GM21717 (cell line): ENCODE measurements at regions not wholly inside any gene's neighbourhood (a gene's known extent, or its start where the extent isn't known, plus 50 kb on each side); places are given as distances from the start of the nearest gene placed in this dataset.
A peak's percentile ranks its signal among the peaks of the same experiment; 100 is the strongest.
"Not testable (repeated sequence)": the region's sequence is repeated elsewhere in the genome, so short reads cannot be mapped to it uniquely, and the experiment has no call there.

Experiments used
- ATAC-seq: cut with Tn5 transposase; IDR thresholded peaks from one replicate; pipeline ENCODE4 v1.9.1; 2021; ENCODE audit warnings: mild to moderate bottlenecking, moderate library complexity; ENCODE audit not compliant: unreplicated experiment

DNA sequence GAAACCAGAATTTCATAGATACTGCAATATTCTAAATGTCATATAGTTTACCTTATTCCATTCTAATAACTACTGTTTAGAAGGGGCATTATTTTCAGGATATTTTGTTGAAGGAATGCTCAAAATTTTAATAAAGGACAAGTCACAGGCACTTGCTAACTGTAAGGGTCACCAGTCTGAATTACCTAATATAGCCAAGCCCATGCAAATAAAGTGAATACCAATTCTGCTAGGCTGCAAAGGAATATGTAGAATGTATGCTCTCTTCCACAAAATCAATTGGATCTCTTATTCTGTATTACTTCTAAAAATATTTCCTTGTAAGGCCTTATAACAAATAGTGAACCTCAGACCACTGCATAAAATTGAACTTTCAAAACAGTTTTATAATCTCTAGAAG is 52.3 kb upstream of the FAT4 start:
- no peak for ATAC-seq

DNA sequence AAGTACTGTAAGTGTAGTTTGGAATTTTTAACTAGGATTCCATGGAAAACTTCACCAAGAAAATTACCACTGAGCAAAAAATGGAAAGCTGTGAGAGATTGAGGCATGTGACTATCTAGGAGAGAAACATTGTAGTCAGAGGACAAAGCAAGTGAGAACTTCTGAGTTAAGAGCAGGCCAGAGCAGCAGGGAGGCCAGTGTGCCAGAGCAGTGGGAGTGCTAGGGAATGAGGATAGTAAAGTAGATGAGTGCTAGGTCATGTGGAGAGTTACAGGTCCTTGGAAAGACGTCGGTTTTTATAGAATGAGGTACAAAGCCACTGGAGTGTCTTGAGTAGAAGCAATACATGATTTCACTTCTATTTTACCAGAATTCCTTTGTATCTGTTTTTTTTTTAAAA is 52.7 kb upstream of the FAT4 start:
- no peak for ATAC-seq

DNA sequence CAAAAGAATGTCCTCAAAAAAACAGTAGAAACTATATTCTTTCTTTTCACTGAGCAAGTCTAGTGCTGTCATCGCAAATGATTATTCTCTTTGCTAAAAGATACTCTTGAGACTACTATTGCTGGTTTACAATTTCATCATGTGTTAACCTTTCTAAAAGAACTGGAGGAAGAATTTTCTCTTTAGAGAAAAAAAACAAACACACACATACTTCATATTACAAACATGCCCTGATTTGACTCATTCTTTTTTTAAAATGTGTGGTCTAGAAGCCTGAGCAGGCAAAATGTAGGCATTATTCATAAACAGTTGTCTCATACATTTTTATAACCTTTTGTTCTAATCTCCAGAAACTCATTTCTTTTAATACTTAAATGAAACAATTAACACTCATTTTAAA is 60.6 kb upstream of the FAT4 start:
- no peak for ATAC-seq

DNA sequence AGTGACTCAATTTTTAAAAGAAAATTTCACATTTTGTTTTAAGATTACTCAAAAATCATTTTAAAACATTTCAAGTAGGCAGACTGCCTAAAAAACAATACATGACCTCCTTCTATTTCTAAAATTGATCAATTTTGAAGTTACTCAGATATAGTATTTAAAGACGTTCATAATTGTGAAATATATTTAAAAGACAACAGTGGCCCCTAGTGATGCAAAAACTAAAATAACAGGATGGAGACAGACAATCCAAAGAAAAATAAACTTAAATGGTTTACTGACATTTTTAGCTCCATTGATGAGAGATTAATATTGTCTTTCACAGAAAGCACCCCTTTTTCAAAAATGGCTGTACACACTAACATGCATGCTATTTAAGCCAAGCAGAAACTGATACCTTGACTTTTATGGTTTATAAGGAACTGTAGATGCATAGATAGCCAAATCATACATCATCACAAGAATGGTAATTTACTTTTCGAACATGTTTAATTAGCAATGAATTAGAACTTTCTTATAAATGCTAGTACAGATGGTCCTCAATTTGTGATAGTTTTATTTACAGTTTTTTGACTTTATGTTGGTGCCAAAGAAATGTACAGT is 69.8 kb upstream of the FAT4 start:
- ATAC-seq = no peak

DNA sequence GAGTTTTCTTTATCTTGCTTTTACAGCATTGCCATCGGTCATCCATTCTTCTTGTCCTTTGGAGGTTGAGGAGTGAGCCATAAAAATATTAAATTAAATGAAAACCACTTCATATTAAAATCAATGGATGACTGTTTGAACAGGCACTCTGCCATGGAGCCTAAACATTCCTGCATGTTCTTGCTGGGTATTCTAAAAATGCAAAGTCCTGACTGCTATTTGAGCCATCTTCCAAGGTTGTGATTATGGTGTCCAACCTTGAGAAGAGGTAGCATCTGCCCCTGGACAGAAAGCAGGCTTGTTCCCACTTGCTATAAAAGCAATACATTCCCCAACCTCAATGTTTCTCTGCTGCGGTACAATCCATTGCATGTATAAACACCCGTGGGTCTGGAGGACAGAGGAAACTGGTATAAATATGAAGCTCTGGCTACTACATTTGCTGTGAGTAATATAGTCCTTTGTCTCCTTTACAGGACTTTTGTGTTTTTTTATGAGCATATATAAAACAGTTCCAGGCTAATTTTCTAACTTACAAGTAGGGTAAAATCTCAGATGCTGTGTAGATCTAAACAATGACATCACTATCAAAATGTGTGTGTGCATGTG is 70.9 kb upstream of the FAT4 start:
- ATAC-seq = no peak

DNA sequence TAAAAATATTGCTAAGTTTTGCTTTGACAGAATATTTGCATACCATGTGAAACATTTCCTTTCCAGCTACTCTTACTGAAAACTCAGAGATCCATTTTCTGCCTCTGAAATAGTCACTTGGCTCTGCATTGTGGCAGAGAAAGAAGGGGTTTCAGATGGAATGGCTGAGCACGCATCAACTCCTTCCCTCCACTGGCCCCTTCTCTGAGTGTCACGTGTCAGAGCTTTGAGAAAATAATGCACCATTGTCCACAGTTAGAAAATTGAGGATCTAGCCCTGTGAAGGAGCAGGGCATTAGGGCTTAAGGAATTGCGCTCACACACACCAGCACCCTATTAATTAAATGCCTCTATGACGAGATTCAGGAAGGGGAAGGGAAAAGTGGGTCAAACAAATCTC is 78.8 kb upstream of the FAT4 start:
- no peak for ATAC-seq

DNA sequence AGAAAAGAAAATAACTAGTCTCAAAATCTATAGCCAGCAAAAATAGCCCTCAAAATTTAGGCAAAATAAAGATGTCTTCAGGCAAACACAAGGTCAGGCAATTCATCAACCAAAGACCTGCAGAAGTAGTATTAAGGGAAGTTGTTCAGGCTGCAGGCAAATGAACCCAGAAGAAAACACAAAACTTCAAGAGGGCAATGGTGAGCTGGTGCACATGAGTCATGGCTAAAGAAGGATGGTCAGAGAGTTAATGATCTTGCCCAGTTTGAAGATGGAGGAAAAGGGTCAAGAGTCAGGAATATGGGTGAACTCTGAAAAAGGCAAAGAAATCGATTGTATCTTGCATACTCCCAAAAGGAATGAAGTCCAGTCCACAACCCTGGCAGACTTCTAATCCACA is 83.1 kb upstream of the FAT4 start:
- no peak for ATAC-seq

DNA sequence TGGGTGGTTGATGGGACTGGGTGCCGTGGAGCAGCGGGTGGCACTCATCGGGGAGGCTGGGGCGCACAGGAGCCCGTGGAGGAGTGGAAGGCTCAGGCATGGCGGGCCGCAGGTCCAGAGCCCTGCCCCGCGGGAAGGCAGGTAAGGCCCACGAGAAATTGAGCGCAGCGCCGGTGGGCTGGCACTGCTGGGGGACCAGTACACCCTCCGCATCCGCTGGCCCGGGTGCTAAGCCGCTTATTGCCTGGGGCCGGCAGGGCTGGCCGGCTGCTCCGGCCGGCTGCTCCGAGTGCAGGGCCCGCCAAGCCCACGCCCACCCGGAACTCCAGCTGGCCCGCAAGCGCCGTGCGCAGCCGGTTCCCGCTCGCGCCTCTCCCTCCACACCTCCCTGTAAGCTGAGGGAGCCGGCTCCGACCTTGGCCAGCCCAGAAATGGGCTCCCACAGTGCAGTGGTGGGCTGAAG is 85.1 kb upstream of the FAT4 start:
- no peak for ATAC-seq

DNA sequence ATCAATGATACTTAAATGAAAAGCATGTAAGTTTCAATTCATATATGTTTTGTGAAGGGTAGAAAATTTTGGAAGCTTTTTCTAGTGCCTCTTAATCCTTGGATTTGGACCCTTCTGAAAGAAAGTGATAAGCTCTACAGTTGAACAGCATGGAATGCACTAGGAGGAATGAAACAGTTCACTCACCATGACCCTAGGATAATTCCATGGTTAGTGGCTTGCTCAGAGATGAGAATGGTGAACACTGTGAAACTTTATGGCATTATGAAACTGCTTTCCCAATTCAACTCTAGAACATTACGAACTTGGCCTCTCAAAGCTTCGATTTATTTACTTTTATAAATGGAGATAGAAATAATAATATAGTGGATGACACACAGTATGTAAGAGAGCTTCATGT is 88.9 kb upstream of the FAT4 start:
- no peak for ATAC-seq

DNA sequence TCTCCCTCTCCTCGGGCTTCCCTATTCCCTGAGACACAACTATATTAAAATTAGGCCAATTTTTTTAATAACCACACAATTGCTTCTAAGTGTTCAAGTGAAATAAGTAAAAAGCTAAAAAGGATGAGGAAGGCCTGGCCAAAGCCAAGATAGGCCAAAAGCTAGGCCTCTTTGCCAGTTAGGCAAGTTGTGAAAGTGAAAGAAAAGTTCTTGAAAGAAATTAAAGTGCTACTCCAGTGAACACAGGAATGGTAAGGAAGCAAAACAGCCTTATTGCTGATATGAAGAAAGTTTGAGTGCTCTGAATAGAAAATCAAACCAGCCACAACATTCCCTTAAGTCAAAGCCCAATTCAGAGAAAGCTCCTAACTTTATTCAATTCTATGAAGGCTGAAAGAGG is 114.2 kb upstream of the FAT4 start:
- peak; percentile 51 for ATAC-seq

DNA sequence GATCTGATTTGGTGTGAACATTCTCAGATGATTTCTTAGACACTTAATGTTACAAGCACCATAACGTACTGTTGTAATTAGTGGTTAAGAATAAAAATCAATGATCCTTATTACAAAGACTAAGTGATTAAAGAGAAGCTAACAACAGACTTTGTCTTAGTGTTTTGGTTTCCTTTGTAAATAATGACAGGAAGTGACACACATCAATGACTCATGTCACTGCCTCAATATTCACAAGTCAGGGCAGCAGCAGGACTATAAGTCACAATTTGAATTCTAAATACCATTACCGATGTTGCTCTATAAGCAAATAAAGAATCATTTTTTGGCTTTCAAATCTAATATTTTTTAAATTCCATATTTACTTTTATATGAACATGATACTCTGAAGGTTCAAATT is 115.8 kb upstream of the FAT4 start:
- ATAC-seq = no peak

DNA sequence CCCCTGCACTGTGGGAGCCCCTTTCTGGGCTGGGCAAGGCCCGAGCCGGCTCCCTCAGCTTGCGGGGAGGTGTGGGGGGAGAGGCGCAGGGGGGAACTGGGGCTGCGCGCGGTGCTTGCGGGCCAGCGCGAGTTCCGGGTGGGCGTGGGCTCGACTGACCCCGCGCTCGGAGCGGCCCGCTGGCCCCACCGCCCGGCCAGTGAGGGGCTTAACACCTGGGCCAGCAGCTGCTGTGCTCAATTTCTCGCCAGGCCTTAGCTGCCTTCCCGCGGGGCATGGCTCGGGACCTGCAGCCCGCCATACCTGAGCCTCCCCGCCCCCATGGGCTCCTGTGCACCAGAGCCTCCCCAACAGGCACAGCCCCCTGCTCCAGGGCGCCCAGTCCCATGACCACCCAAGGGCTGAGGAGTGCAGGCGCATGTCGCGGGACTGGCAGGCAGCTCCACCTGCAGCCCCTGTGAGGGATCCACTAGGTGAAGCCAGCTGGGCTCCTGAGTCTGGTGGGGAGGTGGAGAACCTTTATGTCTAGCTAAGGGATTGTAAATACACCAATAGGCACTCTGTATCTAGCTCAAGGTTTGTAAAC is 122.8 kb upstream of the FAT4 start:
- ATAC-seq = not testable (repeated sequence)

DNA sequence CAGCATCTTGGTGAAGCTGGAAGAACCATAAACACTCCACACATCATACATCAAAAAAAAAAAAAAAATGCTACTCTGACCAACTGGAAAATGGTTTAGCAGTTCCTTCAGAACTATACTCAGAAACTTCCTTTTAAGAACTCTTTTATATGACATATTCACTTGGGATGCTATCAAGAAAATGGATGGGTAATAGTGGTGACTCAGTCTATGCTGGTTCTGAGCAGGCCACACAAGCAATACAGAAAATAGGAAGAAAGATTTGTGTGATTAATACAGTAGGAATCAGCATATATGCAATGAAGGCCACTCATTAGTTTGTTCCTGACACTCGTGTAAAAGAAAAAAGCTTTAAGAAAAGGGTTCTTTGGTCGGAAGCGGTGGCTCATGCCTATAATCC is 123.5 kb upstream of the FAT4 start:
- no peak for ATAC-seq

DNA sequence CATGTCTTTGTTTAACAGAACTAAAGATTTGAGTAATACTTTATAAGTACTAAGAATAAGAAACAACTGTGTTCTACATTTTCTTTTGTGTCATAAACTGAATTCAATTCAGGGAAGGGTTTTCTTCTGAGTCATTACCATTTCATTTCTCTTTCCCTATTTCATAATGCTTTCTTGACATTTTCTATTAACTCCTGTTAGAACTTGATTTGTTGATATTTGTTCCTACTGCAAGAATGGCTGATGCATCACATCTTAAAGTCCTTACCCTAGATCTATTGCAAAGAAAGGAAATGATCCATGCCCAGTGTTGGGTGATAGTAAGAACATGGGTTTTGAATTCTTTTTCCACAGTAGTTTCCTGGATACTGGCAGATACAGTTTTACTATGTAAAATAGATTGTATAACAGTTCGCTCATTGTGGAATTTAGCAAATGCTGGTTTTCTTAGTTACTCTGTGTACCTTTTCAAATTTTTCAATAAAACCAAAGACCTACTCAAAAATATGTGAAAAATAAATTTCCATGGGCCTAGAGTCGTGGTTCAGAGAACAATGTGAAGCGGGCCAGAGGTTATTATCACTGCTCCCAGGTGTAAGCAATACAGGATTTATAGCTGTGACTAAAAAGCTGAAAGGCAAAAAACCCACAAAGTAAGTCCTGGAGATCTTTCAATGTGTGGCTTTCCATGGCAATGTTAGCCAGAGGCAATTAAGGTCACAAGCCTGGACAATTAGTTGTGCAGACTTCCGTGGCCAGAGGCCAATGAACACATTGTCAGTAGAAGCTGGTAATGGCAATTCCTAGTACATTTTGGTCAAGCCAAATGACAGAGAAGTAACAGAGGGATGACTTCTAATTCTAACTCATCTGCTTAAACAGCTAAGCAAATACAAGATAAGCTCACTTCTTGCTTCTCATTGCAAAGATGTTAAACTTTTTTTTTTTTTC is 127.3 kb upstream of the FAT4 start:
- no peak for ATAC-seq

DNA sequence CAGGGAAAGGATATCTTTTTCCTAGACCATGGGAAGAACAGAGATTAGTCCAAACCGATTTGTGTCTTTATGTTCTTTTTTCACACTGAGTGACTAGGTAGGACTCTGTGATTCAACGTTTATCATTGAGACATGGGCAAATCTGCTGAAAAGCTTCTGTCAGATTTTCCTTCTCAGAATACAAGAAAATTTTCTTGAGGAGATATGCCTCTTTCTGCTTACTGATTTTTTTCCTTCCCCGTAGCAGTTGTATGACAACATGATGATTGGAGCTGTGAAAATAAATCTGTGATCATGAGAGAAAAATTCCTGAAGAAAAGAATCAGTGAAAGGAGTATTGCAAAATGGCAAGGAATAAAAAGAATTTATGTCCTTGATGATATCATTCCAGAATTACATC is 130.6 kb upstream of the FAT4 start:
- no peak for ATAC-seq

DNA sequence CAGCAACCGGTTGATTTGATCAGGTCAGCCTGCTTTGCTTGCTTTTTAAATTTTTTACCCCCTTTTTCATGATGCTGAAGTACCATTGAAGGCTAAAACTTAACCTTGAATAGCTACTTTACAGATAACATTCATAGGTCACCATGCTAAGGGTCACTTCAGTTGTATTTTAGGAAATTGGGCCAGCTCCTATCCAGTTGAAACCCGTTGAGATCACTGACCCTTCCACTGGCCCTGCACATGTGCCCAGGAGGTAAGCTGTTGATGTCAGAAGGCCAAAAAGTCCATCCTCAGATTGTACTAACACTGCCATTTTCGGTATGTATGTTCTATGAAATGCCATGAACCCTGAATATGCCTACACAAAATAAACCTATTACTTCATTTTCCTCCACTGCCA is 133.0 kb upstream of the FAT4 start:
- ATAC-seq = no peak

DNA sequence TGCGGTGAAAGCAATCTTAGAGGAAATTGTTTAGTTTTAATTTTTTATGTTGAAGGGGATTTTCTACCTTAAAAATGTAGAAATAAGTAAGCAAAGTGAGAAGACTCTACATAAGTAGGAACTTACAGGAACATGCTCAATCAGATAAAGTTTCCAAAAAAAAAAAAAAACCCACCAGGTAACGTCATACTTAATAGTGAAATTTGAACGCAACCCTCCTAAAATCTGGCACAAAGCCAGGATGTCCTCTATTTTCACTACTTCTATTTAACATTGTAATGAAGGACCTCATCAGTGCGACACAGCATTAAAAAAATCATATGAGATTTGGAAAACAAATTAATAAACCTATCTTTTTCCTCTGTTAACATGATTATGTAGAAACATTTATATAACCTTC is 135.0 kb upstream of the FAT4 start:
- ATAC-seq = no peak

DNA sequence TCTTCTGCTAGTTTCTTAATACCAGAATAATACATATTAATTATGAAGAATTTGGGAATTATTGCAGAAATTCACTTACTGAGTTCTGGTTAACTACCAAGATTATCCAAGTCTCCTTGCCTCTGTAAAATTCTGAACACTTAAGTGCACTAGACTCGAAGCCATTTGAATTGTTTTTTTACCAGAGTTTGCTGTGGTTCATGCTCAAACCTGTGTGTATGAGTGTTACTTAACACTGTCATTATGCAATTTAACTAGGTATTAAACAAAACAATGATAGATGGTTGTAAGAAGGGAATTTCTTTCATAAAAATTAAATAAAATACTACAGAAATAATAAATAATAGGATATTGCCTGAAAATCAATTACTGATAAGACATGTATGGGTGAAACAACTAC is 145.6 kb upstream of the FAT4 start:
- no peak for ATAC-seq

DNA sequence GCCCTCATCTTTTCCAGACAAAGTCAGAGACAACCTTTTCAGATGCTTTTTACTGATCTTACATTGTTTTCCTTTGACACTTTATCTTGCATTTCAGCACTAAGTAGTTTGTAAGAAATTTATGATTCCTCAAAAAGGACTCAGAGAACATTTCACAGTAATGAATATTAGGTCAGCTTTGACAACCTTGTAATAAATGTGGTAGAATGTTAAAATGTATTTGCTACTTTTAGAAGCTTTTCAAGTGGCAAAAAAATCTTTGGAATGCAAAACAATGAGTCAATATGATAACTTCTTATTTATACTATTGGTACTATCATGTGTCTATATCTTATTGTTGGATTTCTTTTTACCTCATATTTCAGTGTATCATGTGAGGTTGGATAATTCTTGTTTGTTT is 146.2 kb upstream of the FAT4 start:
- no peak for ATAC-seq

DNA sequence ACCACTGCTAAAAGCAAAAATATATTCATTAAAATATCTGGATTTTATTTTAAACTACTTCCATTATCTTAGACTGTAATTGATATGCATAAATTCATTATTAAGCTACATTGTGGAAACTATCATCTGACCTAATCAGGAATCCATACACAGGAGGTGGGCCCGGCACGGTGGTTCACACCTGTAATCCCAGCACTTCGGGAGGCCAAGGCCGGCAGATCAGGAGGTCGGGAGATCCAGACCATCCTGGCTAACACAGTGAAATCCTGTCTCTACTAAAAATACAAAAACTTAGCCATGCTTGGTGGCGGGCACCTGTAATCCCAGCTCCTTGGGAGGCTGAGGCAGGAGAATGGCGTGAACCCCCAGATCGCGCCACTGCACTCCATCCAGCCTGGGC is 148.7 kb upstream of the FAT4 start:
- ATAC-seq = not testable (repeated sequence)

DNA sequence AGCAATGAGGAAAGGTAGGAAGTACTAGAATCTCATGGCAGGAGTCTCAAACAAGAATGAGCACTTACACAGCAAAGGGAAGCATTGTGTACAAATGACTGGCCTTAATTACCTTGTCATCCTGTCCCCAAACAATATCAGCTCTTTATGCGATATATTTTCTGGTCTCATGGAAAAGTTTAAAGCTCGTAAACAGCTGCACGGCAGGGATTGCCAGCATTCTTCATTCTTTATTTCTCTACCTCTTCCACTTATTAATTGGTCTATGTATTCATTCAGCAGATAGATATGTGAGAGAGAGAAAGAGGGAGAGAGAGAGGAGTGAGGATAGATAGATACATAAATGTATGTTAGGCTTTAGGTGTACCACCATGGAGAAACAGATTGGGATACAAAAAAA is 155.8 kb upstream of the FAT4 start:
- ATAC-seq = no peak

DNA sequence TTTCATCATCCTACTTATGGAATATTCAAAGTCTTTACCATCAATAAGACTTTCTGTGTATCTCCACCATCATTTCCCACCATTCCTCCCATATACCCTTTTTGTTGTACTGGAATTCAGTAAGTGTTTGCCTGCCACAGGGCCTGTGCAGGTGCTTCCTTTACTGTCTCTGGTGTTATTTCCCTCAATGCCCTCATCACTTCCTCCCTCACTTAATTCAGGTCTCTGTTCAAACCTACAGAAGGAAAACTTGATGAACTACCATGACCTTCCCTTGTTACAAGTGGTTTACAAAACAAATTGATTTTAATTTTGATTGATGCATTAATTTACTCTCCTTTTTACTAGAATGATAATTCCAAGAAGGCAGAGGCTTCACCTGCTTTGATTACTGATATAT is 159.5 kb upstream of the FAT4 start:
- no peak for ATAC-seq
